Suprapubic skin (tissue), 4 donors: ENCODE measurements at regions not wholly inside any gene's neighbourhood (a gene's known extent, or its start where the extent isn't known, plus 50 kb on each side); places are given as distances from the start of the nearest gene placed in this dataset.

Source experiments
- CTCF ChIP-seq, 2 donors: fragments of 200-600 bp in 1 of 2; fragments of 450-650 bp in 1 of 2; sonication (generic) in 1 of 2; IDR thresholded peaks; one replicate each; pipeline ENCODE4 v1.5.1; 2016 to 2019; ENCODE audit warnings: antibody characterized with exemption in 2 of 2, mild to moderate bottlenecking in 1 of 2, moderate library complexity in 1 of 2
- EP300 ChIP-seq: sonication (generic); formaldehyde crosslinking; IDR thresholded peaks from one replicate; pipeline ENCODE4 v1.6.1; 2017; ENCODE audit warnings: antibody characterized with exemption
- POLR2A ChIP-seq, 2 donors: fragments of 450-650 bp; IDR thresholded peaks; one replicate each; pipeline ENCODE4 v1.6.1; 2017; ENCODE audit warnings: antibody characterized with exemption in 2 of 2, mild to moderate bottlenecking in 2 of 2, moderate library complexity in 2 of 2
- POLR2AphosphoS5 ChIP-seq, 3 donors: sonication (generic); formaldehyde crosslinking; IDR thresholded peaks; one replicate each; pipeline ENCODE4 v1.6.1; 2017; ENCODE audit warnings: antibody characterized with exemption in 3 of 3

- TF ChIP-seq CTCF (IDR thresholded peaks at IDR 0.05): no peak
- TF ChIP-seq POLR2AphosphoS5 (IDR thresholded peaks at IDR 0.05): no peak
- no peak for TF ChIP-seq EP300
- no peak for TF ChIP-seq POLR2A (IDR thresholded peaks at IDR 0.05)
Measured at GRCh38 chr11:113574171-113574570, 99.0 kb upstream of the DRD2 start.
